HFFc6 (cell line): ENCODE measurements at regions not wholly inside any gene's neighbourhood (a gene's known extent, or its start where the extent isn't known, plus 50 kb on each side); places are given as distances from the start of the nearest gene placed in this dataset.

Experiments used
- DNase-seq: peaks from one replicate; pipeline ENCODE4 v3.0.0-alpha.2; 2018
- H3K27ac Mint-ChIP-seq: 2 replicates; pipeline ENCODE4 v1.8.0; 2020; ENCODE audit warnings: mild to moderate bottlenecking, mixed read lengths
- H3K27me3 Mint-ChIP-seq: 2 replicates; pipeline ENCODE4 v1.8.0; 2021; ENCODE audit warnings: mild to moderate bottlenecking, moderate library complexity, mixed read lengths; ENCODE audit not compliant: insufficient read depth
- H3K36me3 Mint-ChIP-seq: 2 replicates; pipeline ENCODE4 v1.8.0; 2021; ENCODE audit warnings: low read depth, mixed read lengths
- H3K4me1 Mint-ChIP-seq: 2 replicates; pipeline ENCODE4 v1.8.0; 2020; ENCODE audit warnings: low read depth, mixed read lengths
- H3K4me3 Mint-ChIP-seq: 2 replicates; pipeline ENCODE4 v1.8.0; 2020; ENCODE audit warnings: mild to moderate bottlenecking, moderate library complexity, mixed read lengths
- H3K9me3 Mint-ChIP-seq: 2 replicates; pipeline ENCODE4 v1.8.0; 2020; ENCODE audit warnings: mild to moderate bottlenecking, mixed read lengths
- TF ChIP-seq, protein P1 (sequence below): fragments of 200-600 bp; sonication (generic); IDR thresholded peaks from 2 replicates; pipeline ENCODE4 v1.5.0; 2021; ENCODE audit warnings: antibody characterized with exemption, mild to moderate bottlenecking

DNA sequence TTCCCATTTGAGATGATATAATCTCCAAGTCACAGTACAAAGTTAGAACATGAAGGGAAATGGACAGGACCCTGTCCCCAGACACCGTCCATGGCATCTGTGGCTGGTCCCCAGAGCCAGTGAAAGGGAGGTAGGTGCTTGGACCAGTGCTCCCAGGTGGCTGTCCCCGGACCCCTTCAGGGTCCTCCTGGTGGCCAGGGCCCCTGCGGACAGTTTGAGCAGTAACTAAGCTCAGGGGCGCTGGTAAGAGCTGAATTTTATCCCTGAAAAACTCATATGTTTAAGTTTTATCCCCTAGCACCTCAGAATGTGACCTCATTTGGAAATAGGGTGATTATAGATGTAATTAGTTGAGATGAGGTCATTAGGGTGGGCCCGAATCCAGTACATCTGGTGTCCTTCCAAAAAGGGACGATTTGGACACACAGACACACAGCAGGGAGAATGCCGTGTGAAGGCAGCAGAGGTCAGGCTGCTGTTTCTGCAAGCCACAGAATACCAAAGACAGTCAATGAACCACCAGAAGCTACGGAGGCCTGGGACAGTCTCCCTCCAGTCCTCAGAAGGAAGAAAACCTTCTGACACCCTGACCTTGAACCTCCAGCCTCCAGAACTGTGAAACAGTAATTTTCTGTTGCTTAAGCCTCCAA, 185.0 kb downstream of the ATPSCKMT start:
- TF ChIP-seq, protein P1, sequence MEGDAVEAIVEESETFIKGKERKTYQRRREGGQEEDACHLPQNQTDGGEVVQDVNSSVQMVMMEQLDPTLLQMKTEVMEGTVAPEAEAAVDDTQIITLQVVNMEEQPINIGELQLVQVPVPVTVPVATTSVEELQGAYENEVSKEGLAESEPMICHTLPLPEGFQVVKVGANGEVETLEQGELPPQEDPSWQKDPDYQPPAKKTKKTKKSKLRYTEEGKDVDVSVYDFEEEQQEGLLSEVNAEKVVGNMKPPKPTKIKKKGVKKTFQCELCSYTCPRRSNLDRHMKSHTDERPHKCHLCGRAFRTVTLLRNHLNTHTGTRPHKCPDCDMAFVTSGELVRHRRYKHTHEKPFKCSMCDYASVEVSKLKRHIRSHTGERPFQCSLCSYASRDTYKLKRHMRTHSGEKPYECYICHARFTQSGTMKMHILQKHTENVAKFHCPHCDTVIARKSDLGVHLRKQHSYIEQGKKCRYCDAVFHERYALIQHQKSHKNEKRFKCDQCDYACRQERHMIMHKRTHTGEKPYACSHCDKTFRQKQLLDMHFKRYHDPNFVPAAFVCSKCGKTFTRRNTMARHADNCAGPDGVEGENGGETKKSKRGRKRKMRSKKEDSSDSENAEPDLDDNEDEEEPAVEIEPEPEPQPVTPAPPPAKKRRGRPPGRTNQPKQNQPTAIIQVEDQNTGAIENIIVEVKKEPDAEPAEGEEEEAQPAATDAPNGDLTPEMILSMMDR = no peak
- Mint-ChIP-seq H3K27ac (no peak overlapping the region), H3K36me3 (no peaks in the 10 kb centered on the region; the same call in 1 of the 2 replicates), H3K4me3 (no peak overlapping the region), H3K9me3 (peaks cover 6% of the 10 kb centered on the region; the same call in 1 of the 2 replicates), H3K27me3 (peaks cover 6% of the 10 kb centered on the region; the same call in 1 of the 2 replicates), H3K4me1 (no peaks in the 10 kb centered on the region)
- no peak for DNase-seq

DNA sequence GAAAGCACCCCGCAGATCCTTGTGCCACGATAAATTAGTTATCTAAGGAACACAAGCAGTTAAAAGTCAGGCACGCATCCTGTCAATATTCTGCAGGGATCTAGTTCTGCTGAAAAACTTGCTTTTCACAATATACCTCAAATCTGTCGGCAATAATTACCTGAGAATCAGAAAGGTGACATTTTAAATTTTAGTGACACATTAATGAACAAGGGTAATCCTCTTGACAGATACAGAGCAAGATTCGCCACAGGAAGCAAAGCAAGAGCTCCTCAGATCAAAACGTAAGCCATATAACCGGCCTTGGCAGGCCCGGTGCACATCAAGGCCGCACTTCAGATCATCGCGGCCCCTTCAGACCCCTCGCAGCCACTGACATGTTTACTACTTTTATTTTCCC, 185.7 kb downstream of the ATPSCKMT start:
- peaks cover 6% of the 10 kb centered on the region; the same call in 1 of the 2 replicates for H3K9me3 Mint-ChIP-seq
- no peak overlapping the region for H3K27ac Mint-ChIP-seq
- H3K27me3 Mint-ChIP-seq = peaks cover 6% of the 10 kb centered on the region; the same call in 1 of the 2 replicates
- TF ChIP-seq, protein P1 = no peak
- no peak overlapping the region for H3K4me3 Mint-ChIP-seq
- H3K4me1 Mint-ChIP-seq = no peaks in the 10 kb centered on the region
- DNase-seq = no peak
- no peaks in the 10 kb centered on the region; the same call in 1 of the 2 replicates for H3K36me3 Mint-ChIP-seq

DNA sequence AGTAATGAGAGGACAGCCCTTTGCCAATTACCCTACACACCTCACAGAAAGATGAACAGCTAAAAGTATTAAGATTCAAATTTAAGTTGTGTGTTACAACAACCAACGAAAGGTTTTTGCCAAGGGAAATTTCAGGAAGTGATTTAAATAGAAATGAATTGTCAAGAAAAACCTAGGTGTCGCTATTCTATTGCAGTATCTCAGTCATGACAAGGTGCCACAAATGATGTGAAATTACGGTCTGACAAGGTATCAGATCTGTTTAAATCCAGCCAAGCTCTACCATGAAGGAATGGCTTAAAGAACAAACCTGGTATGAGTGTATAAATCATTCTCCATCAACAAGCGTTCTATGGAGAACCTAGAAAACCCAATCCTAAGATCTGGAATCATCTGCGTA, 189.7 kb downstream of the ATPSCKMT start:
- H3K27me3 Mint-ChIP-seq = peaks cover 17% of the 10 kb centered on the region; the same call in 1 of the 2 replicates
- TF ChIP-seq, protein P1 = no peak
- no peak overlapping the region for H3K27ac Mint-ChIP-seq
- no peaks in the 10 kb centered on the region for H3K9me3 Mint-ChIP-seq
- H3K4me1 Mint-ChIP-seq = peaks cover 10% of the 10 kb centered on the region
- no peak overlapping the region for H3K4me3 Mint-ChIP-seq
- H3K36me3 Mint-ChIP-seq = no peaks in the 10 kb centered on the region
- DNase-seq = no peak

DNA sequence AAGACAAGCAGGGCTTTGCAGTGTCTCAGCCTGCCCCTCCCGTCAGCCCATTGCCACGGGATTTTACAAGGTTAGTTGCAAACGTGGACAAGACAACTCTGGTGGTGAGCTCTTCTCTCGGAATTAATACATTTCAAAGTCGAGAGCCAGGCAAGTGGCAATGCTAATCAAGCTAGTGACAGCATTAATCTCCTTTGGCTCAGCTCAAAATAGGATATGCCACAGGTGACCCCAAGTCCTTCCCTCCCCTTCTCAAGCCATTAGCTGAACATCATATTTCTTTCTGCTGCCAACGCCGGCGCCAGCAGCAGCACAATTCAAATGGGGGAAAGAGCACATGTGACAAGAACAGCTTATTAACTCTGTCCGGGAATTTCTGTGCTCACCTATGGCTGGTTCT, 190.1 kb downstream of the ATPSCKMT start:
- no peaks in the 10 kb centered on the region for H3K9me3 Mint-ChIP-seq
- no peak overlapping the region for H3K27ac Mint-ChIP-seq
- TF ChIP-seq, protein P1 = no peak
- H3K27me3 Mint-ChIP-seq = peaks cover 17% of the 10 kb centered on the region; the same call in 1 of the 2 replicates
- DNase-seq = no peak
- no peaks in the 10 kb centered on the region for H3K36me3 Mint-ChIP-seq
- H3K4me1 Mint-ChIP-seq = peaks cover 10% of the 10 kb centered on the region
- no peak overlapping the region for H3K4me3 Mint-ChIP-seq

DNA sequence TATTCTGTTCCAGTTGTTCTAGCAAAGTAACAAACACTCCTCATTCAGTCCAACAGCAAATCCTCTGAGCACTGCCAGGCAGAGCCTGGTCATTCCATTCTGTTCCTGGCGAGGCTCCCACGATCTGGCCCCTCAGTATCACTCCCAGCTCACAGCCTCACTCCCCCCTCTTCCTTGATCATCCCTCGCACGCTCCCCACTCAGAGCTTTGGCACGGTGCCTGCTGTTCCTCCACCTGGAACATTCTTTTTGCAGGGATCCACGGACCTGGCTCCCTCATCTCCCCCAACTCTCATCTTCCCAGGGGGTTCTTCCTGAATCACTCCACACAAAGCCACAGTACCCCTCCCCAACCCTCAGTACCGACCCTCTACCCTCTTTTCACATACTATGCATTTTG, 192.3 kb downstream of the ATPSCKMT start:
- DNase-seq = no peak
- Mint-ChIP-seq H3K4me3 (no peak overlapping the region), H3K4me1 (peaks cover 10% of the 10 kb centered on the region), H3K27ac (no peak overlapping the region), H3K36me3 (peaks cover 6% of the 10 kb centered on the region), H3K27me3 (peaks cover 22% of the 10 kb centered on the region; the same call in 1 of the 2 replicates), H3K9me3 (peaks cover 7% of the 10 kb centered on the region)
- TF ChIP-seq, protein P1 = no peak
